Neural cell (in vitro differentiated cells): ENCODE measurements at regions not wholly inside any gene's neighbourhood (a gene's known extent, or its start where the extent isn't known, plus 50 kb on each side); places are given as distances from the start of the nearest gene placed in this dataset.

ENCODE experiments used
- SMC3 ChIP-seq: fragments of 450-650 bp; conservative IDR thresholded peaks from 2 replicates; pipeline ENCODE4 v1.6.1; 2014; ENCODE audit warnings: antibody characterized with exemption, mild to moderate bottlenecking, moderate library complexity; ENCODE audit not compliant: poor library complexity
- TF ChIP-seq, protein P1 (sequence below): fragments of 450-650 bp; IDR thresholded peaks from 2 replicates; pipeline ENCODE4 v1.5.1; 2014; ENCODE audit warnings: antibody characterized with exemption, mild to moderate bottlenecking, moderate library complexity; ENCODE audit not compliant: poor library complexity, severe bottlenecking

- TF ChIP-seq, protein P1, sequence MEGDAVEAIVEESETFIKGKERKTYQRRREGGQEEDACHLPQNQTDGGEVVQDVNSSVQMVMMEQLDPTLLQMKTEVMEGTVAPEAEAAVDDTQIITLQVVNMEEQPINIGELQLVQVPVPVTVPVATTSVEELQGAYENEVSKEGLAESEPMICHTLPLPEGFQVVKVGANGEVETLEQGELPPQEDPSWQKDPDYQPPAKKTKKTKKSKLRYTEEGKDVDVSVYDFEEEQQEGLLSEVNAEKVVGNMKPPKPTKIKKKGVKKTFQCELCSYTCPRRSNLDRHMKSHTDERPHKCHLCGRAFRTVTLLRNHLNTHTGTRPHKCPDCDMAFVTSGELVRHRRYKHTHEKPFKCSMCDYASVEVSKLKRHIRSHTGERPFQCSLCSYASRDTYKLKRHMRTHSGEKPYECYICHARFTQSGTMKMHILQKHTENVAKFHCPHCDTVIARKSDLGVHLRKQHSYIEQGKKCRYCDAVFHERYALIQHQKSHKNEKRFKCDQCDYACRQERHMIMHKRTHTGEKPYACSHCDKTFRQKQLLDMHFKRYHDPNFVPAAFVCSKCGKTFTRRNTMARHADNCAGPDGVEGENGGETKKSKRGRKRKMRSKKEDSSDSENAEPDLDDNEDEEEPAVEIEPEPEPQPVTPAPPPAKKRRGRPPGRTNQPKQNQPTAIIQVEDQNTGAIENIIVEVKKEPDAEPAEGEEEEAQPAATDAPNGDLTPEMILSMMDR, result no peak
- no peak for TF ChIP-seq SMC3
Observed at GRCh38 chr3:153392363-153392762, 230.3 kb downstream of the RAP2B start.
